ENCODE measurements at regions not wholly inside any gene's neighbourhood (a gene's known extent, or its start where the extent isn't known, plus 50 kb on each side); places are given as distances from the start of the nearest gene placed in this dataset.

DNA sequence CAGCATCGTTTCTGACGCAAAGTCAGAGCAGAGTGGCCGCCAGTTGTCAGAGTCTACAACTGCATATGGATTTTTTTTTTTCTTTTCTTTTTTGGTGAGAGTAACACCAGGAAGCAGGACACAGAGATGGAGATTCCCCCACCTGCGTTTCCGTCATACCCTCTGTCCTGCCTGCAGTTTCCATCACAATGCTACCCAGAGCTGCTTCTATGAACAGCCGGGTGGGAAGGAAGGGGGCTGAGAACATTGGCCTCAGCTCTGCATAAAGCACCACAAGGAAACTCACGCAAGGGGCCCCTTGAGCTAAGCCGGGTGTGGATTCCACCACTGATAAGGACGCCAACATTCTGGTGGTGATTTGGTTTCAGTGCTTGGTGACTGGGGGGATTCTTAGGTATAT, 183.5 kb upstream of the AFDN start:
- Histone ChIP-seq H2AFZ (peak overlapping the region; percentile 83), H3K4me3 (no peak overlapping the region), H3K27ac (ENCODE audit: low read depth) (no peak overlapping the region), H3K9me2 (ENCODE audit: insufficient read depth) (0 out of 2 replicates have a peak, but pooled peaks cover 4% of the 10 kb centered on the region), H3K27me3 (ENCODE audit: insufficient read depth) (no peaks in the 10 kb centered on the region), H4K20me1 (replicated peaks; ENCODE audit: insufficient read depth) (no peaks in the 10 kb centered on the region), H3K36me3 (ENCODE audit: insufficient read depth) (no peaks in the 10 kb centered on the region), H3F3A (replicated peaks; ENCODE audit: low read depth) (no peaks in the 10 kb centered on the region), H3K79me2 (replicated peaks; ENCODE audit: insufficient read depth) (no peaks in the 10 kb centered on the region), H3K4me2 (no peak overlapping the region), H3K4me1 (ENCODE audit: insufficient read depth) (peaks cover 6% of the 10 kb centered on the region)
- Mint-ChIP-seq H3K27ac (no peak overlapping the region), H3K27me3 (ENCODE audit: insufficient read depth, low read depth, poor library complexity) (peaks cover 9% of the 10 kb centered on the region), H3K4me3 (no peak overlapping the region), H3K9me3 (no peaks in the 10 kb centered on the region; the same call in 2 of the 3 replicates), H3K4me1 (peaks cover 28% of the 10 kb centered on the region), H3K36me3 (ENCODE audit: low read depth) (no peaks in the 10 kb centered on the region)
- DNase-seq (ENCODE audit: low spot score) (no peak), ATAC-seq (peak; percentile 66)
- TF ChIP-seq NANOG (IDR thresholded peaks at IDR 0.05; ENCODE audit: borderline replicate concordance) (no peak), ZNF114 (CRISPR knock-in tag; IDR thresholded peaks at IDR 0.05) (no peak), POLR2AphosphoS5 (IDR thresholded peaks at IDR 0.05; ENCODE audit: low read depth) (no peak), EZH2 (IDR thresholded peaks at IDR 0.05; ENCODE audit: low read depth, unreplicated experiment) (no peak), JUNB (IDR thresholded peaks at IDR 0.05; ENCODE audit: unreplicated experiment) (no peak), ETS1 (IDR thresholded peaks at IDR 0.05) (no peak), CREB1 (CRISPR knock-in tag; IDR thresholded peaks at IDR 0.05; ENCODE audit: low read depth) (no peak), REST (IDR thresholded peaks at IDR 0.05; ENCODE audit: unreplicated experiment) (no peak), STAT1 (IDR thresholded peaks at IDR 0.05; ENCODE audit: unreplicated experiment) (no peak)
- TF ChIP-seq, protein P1, sequence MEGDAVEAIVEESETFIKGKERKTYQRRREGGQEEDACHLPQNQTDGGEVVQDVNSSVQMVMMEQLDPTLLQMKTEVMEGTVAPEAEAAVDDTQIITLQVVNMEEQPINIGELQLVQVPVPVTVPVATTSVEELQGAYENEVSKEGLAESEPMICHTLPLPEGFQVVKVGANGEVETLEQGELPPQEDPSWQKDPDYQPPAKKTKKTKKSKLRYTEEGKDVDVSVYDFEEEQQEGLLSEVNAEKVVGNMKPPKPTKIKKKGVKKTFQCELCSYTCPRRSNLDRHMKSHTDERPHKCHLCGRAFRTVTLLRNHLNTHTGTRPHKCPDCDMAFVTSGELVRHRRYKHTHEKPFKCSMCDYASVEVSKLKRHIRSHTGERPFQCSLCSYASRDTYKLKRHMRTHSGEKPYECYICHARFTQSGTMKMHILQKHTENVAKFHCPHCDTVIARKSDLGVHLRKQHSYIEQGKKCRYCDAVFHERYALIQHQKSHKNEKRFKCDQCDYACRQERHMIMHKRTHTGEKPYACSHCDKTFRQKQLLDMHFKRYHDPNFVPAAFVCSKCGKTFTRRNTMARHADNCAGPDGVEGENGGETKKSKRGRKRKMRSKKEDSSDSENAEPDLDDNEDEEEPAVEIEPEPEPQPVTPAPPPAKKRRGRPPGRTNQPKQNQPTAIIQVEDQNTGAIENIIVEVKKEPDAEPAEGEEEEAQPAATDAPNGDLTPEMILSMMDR (conservative IDR thresholded peaks at IDR 0.05; ENCODE audit: low read depth in 2 of 2): no peak

DNA sequence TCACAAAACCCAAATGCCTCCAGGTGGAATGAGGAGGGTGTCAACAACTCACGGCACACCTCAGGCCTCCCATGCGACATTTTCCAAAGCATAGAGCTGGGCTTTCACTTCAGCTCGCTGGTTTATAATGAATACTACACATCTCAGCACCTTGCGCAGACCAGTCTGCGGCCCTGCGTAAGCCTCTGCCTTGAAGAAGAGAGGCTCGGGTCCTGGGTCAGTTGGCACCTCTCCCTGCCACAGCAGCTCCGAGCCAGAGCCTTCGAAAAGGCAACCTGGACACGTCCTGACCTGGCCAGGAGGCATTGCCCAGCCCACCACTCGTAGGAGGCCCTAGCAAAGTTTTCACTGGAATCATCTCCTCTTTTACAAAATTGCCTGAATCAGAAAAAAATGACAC, 183.0 kb upstream of the AFDN start:
- no peak overlapping the region for H3K27ac Mint-ChIP-seq
- Histone ChIP-seq H3K36me3 (ENCODE audit: insufficient read depth) (no peaks in the 10 kb centered on the region), H4K20me1 (replicated peaks; ENCODE audit: insufficient read depth) (no peaks in the 10 kb centered on the region), H3K27ac (ENCODE audit: low read depth) (no peak overlapping the region), H3K4me2 (no peak overlapping the region), H3F3A (replicated peaks; ENCODE audit: low read depth) (no peaks in the 10 kb centered on the region), H3K9me2 (ENCODE audit: insufficient read depth) (0 out of 2 replicates have a peak, but pooled peaks cover 4% of the 10 kb centered on the region), H3K27me3 (ENCODE audit: insufficient read depth) (no peaks in the 10 kb centered on the region), H3K4me1 (ENCODE audit: insufficient read depth) (peaks cover 6% of the 10 kb centered on the region), H3K79me2 (replicated peaks; ENCODE audit: insufficient read depth) (no peaks in the 10 kb centered on the region), H2AFZ (peak overlapping the region; percentile 83), H3K4me3 (no peak overlapping the region)
- H3K9me3 Mint-ChIP-seq: no peaks in the 10 kb centered on the region; the same call in 2 of the 3 replicates
- no peak overlapping the region for H3K4me3 Mint-ChIP-seq
- no peaks in the 10 kb centered on the region for H3K36me3 Mint-ChIP-seq (ENCODE audit: low read depth)
- peaks cover 9% of the 10 kb centered on the region for H3K27me3 Mint-ChIP-seq (ENCODE audit: insufficient read depth, low read depth, poor library complexity)
- ATAC-seq (no peak; the same call in 2 of the 3 replicates), DNase-seq (ENCODE audit: low spot score) (no peak)
- H3K4me1 Mint-ChIP-seq: peaks cover 28% of the 10 kb centered on the region
- TF ChIP-seq CREB1 (CRISPR knock-in tag; IDR thresholded peaks at IDR 0.05; ENCODE audit: low read depth): no peak
- no peak for TF ChIP-seq JUNB (IDR thresholded peaks at IDR 0.05; ENCODE audit: unreplicated experiment)
- no peak for TF ChIP-seq REST (IDR thresholded peaks at IDR 0.05; ENCODE audit: unreplicated experiment)
